ENCODE measurements at regions not wholly inside any gene's neighbourhood (a gene's known extent, or its start where the extent isn't known, plus 50 kb on each side); places are given as distances from the start of the nearest gene placed in this dataset.
A peak's percentile ranks its signal among the peaks of the same experiment; 100 is the strongest.
"Not testable (repeated sequence)": the region's sequence is repeated elsewhere in the genome, so short reads cannot be mapped to it uniquely, and the experiment has no call there.

DNA sequence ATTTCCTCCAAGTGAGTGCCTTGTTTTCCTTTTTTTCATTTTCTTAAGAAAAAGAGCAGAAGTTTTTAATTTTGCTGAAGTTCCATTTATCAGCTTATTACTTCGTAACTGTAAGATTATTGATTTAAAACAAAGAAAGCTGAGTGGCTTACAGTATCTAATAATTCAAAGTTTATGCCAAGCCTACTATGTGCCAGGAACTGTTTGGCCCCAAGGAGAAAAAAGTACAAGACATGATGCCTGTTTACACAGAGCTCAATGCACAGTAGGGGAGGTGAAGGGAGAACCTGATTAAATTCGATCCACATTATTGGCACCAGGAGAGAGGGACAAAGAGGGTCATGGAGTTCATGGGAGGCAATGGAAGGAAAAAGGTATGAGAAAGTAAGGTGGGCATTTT is 419.3 kb upstream of the ZMIZ1 start:
- no peak for DNase-seq (ENCODE audit: extremely low read depth, low read depth, low spot score)

- DNase-seq (ENCODE audit: extremely low read depth, low read depth, low spot score) = no peak
Measured at GRCh38 chr10:78650122-78650521, 418.6 kb upstream of the ZMIZ1 start.

- DNase-seq (ENCODE audit: extremely low read depth, low read depth, low spot score) = no peak
Measured at GRCh38 chr10:78651287-78651686, 417.5 kb upstream of the ZMIZ1 start.

GRCh38 chr10:78653555-78653954 is 415.2 kb upstream of the ZMIZ1 start:
- DNase-seq (ENCODE audit: extremely low read depth, low read depth, low spot score) = no peak

DNA sequence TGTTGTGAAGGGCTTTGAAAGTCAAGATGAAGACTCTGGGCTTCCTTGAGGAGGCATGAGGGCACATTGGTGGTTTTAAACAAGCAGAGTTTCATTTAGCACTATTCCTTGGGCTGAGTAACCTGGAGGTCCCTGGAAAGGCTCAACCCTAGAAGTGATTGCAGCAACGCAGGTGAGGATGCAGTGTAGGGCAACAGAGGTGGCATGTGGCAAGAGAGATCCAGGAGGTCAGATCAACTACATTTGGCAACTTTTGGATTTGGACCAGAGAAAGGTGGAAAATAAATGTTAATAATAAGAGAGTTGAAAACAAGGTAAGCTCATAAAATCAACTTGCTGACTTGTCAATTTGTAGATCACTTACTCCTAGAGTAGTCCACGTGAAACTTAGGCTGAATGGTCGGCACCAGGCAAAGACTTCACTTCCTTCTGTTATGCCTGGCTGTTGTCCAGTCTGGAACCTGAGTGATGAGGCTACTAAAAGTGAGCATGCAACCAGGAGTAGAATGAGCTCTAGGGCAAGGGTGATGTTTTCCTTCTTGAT is 414.6 kb upstream of the ZMIZ1 start:
- no peak for DNase-seq (ENCODE audit: extremely low read depth, low read depth, low spot score)

- DNase-seq (ENCODE audit: extremely low read depth, low read depth, low spot score) = no peak
Measured at GRCh38 chr10:78655979-78656378, 412.8 kb upstream of the ZMIZ1 start.

DNA sequence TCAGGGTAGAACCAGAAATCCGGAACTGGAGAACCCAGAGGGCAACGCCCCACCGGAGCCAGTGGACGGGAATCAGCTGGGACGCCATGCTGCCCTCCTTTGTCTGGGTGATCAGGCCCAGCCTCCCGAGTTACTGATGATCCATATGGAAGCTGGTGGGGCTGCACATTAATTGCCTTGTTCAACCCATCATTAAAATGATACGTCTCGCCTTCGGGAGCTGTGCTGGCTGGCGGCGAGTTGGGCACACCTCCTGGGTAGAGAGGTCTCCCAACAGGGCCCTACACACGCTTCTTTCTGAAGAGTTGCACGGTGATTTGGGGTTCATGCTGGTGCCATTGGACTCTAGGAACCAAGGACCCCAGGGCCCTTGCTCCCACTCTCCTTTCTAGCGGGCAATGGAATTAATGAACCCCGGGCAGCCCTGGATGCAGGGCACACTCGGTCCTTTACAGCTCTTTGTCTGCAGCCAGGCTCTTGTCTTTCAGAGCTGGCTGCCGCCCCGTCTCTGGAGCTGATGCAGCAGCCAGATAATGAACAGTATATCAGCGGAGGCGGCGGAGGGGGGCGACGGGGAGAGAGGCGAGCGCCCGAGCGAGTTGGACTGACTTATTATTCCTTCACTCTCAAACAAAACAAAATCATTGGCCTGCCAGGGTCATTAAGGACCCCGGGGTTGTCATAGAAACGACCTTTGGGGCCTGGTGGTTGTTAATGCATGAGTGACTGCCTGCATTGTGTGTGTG is 412.2 kb upstream of the ZMIZ1 start:
- no peak for DNase-seq (ENCODE audit: extremely low read depth, low read depth, low spot score)

DNA sequence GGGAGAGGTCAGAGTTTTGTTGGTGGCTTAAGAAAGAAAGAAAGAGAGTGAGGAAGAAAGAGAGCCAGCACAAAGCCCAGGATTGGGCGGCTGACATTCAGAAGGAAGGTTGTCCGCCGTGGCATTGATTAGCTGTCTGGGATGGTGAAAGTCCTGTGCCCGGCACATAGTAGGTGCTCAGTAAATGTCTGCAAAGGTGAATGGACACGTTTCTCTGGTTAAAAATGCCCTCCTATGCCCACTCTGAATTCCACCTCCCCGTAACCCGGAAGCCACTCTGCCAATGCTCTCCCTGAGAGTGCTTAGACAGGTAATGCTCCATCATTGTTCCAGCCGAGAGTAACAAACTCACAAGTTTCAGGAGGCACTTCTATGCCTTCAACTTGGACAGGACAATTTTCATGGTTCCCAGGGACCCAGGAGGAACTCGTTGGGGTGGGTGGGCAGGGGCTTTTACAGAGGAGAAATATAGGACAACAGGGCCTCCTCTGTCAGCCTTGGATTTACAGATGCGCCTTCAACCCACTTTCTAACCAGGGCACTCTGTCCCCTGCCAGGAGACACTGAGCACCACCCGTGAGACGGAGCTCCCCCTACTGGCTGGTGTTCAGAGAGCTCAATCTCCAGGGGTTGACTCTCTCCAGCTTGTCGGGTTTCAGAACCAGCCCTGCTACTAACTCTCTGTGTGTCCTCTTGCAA is 411.5 kb upstream of the ZMIZ1 start:
- DNase-seq (ENCODE audit: extremely low read depth, low read depth, low spot score) = peak; percentile 25

DNA sequence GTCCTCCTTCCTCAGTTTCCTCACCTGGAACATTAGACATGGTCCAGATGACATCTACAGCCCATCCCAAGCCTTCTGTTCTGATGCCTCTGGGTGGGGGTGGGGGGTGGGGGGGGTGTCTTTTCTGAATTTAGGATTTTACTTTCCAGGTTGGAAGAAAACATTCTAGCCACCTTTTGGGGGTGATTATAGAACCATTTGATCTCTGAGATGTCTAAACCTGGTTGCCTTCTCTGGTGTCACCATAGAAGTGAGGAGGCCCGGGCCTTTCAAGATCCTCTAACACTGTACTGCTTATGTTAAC is 411.0 kb upstream of the ZMIZ1 start:
- no peak for DNase-seq (ENCODE audit: extremely low read depth, low read depth, low spot score)

- no peak for DNase-seq (ENCODE audit: extremely low read depth, low read depth, low spot score)
Measured at GRCh38 chr10:78658645-78659597, 409.8 kb upstream of the ZMIZ1 start.

DNA sequence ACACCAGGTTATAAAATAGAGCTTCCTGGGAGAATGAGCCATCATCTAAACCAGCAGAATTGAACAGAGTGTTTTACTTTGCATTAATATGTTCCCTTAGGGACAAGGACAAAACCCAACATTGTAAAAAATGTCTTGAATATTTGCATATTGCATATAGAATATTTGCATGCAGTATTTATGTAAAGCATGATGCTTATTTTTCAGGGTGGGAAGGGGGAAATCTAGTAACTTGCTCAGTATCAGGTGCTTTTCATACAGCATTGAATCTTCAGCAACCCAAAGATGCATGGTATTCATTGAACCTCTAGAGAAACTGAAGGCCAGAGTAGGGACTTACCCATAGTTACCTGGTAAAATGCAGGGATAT is 409.2 kb upstream of the ZMIZ1 start:
- no peak for DNase-seq (ENCODE audit: extremely low read depth, low read depth, low spot score)

GRCh38 chr10:78660446-78661106 is 408.2 kb upstream of the ZMIZ1 start:
- no peak for DNase-seq (ENCODE audit: extremely low read depth, low read depth, low spot score)

- no peak for DNase-seq (ENCODE audit: extremely low read depth, low read depth, low spot score)
Measured at GRCh38 chr10:78663721-78664120, 405.0 kb upstream of the ZMIZ1 start.

- peak; percentile 29 for DNase-seq (ENCODE audit: extremely low read depth, low read depth, low spot score)
Measured at GRCh38 chr10:78664929-78665553, 403.7 kb upstream of the ZMIZ1 start.

GRCh38 chr10:78672918-78673317 is 395.8 kb upstream of the ZMIZ1 start:
- no peak for DNase-seq (ENCODE audit: extremely low read depth, low read depth, low spot score)

DNA sequence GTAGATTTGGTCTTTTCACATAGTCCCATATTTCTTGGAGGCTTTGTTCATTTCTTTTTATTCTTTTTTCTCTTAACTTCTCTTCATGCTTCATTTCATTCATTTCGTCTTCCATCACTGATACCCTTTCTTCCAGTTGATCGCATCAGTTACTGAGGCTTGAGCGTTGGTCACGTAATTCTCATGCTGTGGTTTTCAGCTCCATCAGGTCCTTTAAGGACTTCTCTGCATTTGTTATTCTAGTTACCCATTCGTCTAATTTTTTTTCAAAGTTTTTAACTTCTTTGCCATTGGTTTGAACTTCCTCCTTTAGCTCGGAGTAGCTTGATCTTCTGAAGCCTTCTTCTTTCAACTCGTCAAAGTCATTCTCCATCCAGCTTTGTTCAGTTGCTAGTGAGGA is 387.6 kb upstream of the ZMIZ1 start:
- not testable (repeated sequence) for DNase-seq (ENCODE audit: extremely low read depth, low read depth, low spot score)

- DNase-seq (ENCODE audit: extremely low read depth, low read depth, low spot score) = not testable (repeated sequence)
Measured at GRCh38 chr10:78681986-78682385, 386.8 kb upstream of the ZMIZ1 start.

GRCh38 chr10:78684947-78685346 is 383.8 kb upstream of the ZMIZ1 start:
- DNase-seq (ENCODE audit: extremely low read depth, low read depth, low spot score) = no peak

GRCh38 chr10:78685466-78686103 is 383.2 kb upstream of the ZMIZ1 start:
- DNase-seq (ENCODE audit: extremely low read depth, low read depth, low spot score) = no peak
